Ishikawa (cell line): ENCODE measurements at regions not wholly inside any gene's neighbourhood (a gene's known extent, or its start where the extent isn't known, plus 50 kb on each side); places are given as distances from the start of the nearest gene placed in this dataset.

Source experiments
- CEBPB ChIP-seq: IDR thresholded peaks from 2 replicates; pipeline ENCODE4 v1.6.1; 2012
- CREB1 ChIP-seq: IDR thresholded peaks from 2 replicates; pipeline ENCODE4 v1.6.1; 2012; ENCODE audit warnings: low read depth
- EGR1 ChIP-seq: IDR thresholded peaks from 2 replicates; pipeline ENCODE4 v1.6.1; 2012
- EP300 ChIP-seq: IDR thresholded peaks from 2 replicates; pipeline ENCODE4 v1.6.1; 2012; ENCODE audit warnings: borderline replicate concordance
- FOXM1 ChIP-seq: IDR thresholded peaks from 2 replicates; pipeline ENCODE4 v1.6.1; 2012; ENCODE audit warnings: low read depth, borderline replicate concordance
- NFIC ChIP-seq: IDR thresholded peaks from 2 replicates; pipeline ENCODE4 v1.6.1; 2012
- RAD21 ChIP-seq: IDR thresholded peaks from 2 replicates; pipeline ENCODE4 v1.6.1; 2012; ENCODE audit warnings: low read depth
- TAF1 ChIP-seq: IDR thresholded peaks from 2 replicates; pipeline ENCODE4 v1.6.1; 2012; ENCODE audit warnings: low read depth, mild to moderate bottlenecking
- TCF12 ChIP-seq: IDR thresholded peaks from 2 replicates; pipeline ENCODE4 v1.6.1; 2012; ENCODE audit warnings: low read depth
- TEAD4 ChIP-seq: IDR thresholded peaks from 2 replicates; pipeline ENCODE4 v1.6.1; 2012
- YY1 ChIP-seq: IDR thresholded peaks from 2 replicates; pipeline ENCODE4 v1.6.1; 2012; ENCODE audit warnings: low read depth
- ZBTB7A ChIP-seq: IDR thresholded peaks from 2 replicates; pipeline ENCODE4 v1.6.1; 2012; ENCODE audit warnings: low read depth
- TF ChIP-seq, protein P1 (sequence below): IDR thresholded peaks from 2 replicates; pipeline ENCODE4 v1.6.1; 2012
- TF ChIP-seq, protein P2 (sequence below): IDR thresholded peaks from 2 replicates; pipeline ENCODE4 v1.6.1; 2012
- TF ChIP-seq, protein P3 (sequence below): IDR thresholded peaks from 2 replicates; pipeline ENCODE4 v1.6.1; 2012; ENCODE audit warnings: low read depth, mild to moderate bottlenecking

DNA sequence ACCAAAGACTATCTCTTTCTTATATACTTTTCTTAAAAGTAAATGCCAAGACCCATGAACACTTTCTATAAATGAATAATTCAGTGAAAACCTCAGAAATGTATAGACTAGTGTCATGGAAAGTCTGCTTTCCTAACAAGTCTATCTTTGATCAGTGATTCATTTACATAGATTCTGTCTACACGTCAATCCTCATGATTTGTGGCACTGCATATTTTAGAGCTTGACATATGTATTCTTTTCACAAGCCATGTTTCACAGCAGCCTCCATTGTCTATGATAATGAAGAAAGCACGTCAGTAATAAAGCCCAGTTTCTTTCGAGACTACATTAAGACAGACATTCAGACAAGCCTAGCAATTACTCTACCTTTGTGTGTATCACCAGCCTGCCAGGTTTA, 486.6 kb downstream of the IRS1 start:
- no peak for TF ChIP-seq EP300
- no peak for TF ChIP-seq YY1
- TF ChIP-seq TAF1: no peak
- TF ChIP-seq NFIC: no peak
- TF ChIP-seq, protein P1, sequence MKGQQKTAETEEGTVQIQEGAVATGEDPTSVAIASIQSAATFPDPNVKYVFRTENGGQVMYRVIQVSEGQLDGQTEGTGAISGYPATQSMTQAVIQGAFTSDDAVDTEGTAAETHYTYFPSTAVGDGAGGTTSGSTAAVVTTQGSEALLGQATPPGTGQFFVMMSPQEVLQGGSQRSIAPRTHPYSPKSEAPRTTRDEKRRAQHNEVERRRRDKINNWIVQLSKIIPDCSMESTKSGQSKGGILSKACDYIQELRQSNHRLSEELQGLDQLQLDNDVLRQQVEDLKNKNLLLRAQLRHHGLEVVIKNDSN: no peak
- no peak for TF ChIP-seq RAD21
- no peak for TF ChIP-seq TEAD4
- TF ChIP-seq, protein P2, sequence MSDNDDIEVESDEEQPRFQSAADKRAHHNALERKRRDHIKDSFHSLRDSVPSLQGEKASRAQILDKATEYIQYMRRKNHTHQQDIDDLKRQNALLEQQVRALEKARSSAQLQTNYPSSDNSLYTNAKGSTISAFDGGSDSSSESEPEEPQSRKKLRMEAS: no peak

DNA sequence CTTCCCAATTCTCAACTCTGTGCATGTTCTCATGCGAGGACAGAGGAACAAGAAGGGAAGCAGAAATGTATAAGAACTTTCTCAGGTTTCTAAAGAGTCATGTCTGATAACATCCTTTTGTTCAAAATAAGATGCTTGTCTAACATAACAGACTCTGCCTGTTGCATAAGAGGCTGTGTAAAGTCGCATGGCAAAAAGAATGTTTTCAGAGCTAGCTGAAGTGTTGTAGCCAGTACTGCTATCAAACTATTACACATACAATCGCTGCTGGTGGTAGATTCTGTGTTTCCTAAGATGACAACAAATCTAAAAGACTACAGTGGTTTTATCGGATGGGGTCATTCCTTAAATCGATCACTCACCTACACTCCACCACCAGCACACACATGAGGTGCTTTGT, 487.5 kb downstream of the IRS1 start:
- TF ChIP-seq, protein P1: no peak
- TF ChIP-seq, protein P3, sequence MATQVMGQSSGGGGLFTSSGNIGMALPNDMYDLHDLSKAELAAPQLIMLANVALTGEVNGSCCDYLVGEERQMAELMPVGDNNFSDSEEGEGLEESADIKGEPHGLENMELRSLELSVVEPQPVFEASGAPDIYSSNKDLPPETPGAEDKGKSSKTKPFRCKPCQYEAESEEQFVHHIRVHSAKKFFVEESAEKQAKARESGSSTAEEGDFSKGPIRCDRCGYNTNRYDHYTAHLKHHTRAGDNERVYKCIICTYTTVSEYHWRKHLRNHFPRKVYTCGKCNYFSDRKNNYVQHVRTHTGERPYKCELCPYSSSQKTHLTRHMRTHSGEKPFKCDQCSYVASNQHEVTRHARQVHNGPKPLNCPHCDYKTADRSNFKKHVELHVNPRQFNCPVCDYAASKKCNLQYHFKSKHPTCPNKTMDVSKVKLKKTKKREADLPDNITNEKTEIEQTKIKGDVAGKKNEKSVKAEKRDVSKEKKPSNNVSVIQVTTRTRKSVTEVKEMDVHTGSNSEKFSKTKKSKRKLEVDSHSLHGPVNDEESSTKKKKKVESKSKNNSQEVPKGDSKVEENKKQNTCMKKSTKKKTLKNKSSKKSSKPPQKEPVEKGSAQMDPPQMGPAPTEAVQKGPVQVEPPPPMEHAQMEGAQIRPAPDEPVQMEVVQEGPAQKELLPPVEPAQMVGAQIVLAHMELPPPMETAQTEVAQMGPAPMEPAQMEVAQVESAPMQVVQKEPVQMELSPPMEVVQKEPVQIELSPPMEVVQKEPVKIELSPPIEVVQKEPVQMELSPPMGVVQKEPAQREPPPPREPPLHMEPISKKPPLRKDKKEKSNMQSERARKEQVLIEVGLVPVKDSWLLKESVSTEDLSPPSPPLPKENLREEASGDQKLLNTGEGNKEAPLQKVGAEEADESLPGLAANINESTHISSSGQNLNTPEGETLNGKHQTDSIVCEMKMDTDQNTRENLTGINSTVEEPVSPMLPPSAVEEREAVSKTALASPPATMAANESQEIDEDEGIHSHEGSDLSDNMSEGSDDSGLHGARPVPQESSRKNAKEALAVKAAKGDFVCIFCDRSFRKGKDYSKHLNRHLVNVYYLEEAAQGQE: no peak
- TF ChIP-seq TAF1 (no peak), RAD21 (no peak), CEBPB (no peak), TCF12 (no peak)

DNA sequence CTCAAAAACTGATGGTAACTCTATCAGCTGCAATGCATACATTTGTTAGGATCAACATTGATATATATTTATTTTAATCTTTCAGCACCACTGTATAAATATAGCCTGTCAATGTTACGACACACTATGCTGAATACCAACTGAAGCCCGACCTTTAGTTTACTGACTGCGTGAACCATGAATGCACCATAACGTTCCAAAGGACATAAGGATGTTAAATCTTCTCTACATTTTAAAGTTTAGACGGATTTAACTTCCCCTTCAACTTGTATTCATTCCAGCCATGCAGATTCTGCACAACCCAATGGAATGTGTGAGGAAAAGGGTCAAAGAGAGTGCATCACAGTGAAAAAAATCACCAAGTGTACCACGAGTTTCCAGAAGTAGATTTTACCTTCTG, 489.5 kb downstream of the IRS1 start:
- TF ChIP-seq EP300 (no peak), NFIC (no peak), FOXM1 (no peak), RAD21 (no peak)
- TF ChIP-seq, protein P3: no peak

DNA sequence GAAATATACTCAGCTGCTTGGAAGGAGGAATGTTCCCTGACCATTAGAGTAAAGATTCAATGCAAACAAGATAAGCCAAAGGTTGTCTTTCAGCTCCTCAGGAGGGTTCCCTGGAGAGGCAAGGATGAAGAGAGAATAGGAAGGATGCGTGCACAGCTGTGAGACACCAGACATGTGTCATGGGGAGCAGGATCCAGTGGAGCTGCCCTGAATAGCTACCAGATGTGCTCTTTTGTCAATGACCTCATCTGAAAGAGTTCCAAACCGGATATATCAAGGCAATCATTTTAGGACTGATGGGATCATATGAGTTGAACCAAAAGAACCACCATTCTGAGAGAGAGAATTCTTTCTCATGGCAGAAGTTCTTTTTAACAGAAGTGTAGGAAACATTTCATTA, 490.6 kb downstream of the IRS1 start:
- TF ChIP-seq TCF12 (no peak), ZBTB7A (no peak), FOXM1 (no peak), CREB1 (no peak), EGR1 (no peak), RAD21 (no peak), CEBPB (no peak), YY1 (no peak), NFIC (no peak), TEAD4 (no peak), TAF1 (no peak), EP300 (no peak)
- TF ChIP-seq, protein P3: no peak
- TF ChIP-seq, protein P2: no peak
- TF ChIP-seq, protein P1: no peak

DNA sequence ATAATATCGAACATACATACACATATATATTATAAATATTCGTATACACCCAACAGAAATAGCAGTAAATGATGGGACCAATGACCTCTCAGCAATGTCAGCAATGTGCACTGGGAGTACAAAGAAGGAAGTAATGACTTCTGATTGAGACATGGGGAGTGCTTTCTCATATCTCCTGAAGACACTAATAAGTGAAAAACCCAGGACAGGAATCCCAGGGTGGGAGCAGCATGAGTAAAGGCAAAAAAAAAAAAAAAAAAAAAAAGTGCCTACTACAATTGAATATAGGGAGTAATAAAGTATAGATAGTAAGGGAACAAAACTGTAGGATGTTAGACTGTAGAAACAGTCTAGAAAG, 491.3 kb downstream of the IRS1 start:
- TF ChIP-seq CREB1 (no peak), TCF12 (no peak), CEBPB (no peak), ZBTB7A (no peak), TAF1 (no peak), YY1 (no peak), NFIC (no peak), EP300 (no peak), EGR1 (no peak), RAD21 (no peak), FOXM1 (no peak), TEAD4 (no peak)
- TF ChIP-seq, protein P1: no peak
- TF ChIP-seq, protein P3: no peak
- TF ChIP-seq, protein P2: no peak
